ENCODE measurements at regions not wholly inside any gene's neighbourhood (a gene's known extent, or its start where the extent isn't known, plus 50 kb on each side); places are given as distances from the start of the nearest gene placed in this dataset.

GRCh38 chr3:55159016-55159415 lies 231.2 kb upstream of the LRTM1 start:
- Mint-ChIP-seq H3K36me3 (ENCODE audit: unreplicated experiment) (no peaks in the 10 kb centered on the region), H3K4me1 (ENCODE audit: unreplicated experiment) (peaks cover 30% of the 10 kb centered on the region), H3K4me3 (ENCODE audit: unreplicated experiment) (no peak overlapping the region), H3K27ac (ENCODE audit: unreplicated experiment) (no peak overlapping the region), H3K9me3 (ENCODE audit: unreplicated experiment) (no peaks in the 10 kb centered on the region), H3K27me3 (ENCODE audit: unreplicated experiment) (no peaks in the 10 kb centered on the region)
- no peak for DNase-seq (ENCODE audit: extremely low spot score, unreplicated experiment)
- no peak for TF ChIP-seq CTCF (IDR thresholded peaks at IDR 0.05)

- Mint-ChIP-seq H3K9me3 (ENCODE audit: unreplicated experiment) (no peaks in the 10 kb centered on the region), H3K27me3 (ENCODE audit: unreplicated experiment) (no peaks in the 10 kb centered on the region), H3K4me1 (ENCODE audit: unreplicated experiment) (peaks cover 30% of the 10 kb centered on the region), H3K36me3 (ENCODE audit: unreplicated experiment) (no peaks in the 10 kb centered on the region), H3K27ac (ENCODE audit: unreplicated experiment) (no peak overlapping the region), H3K4me3 (ENCODE audit: unreplicated experiment) (no peak overlapping the region)
- no peak for TF ChIP-seq CTCF (IDR thresholded peaks at IDR 0.05)
- no peak for DNase-seq (ENCODE audit: extremely low spot score, unreplicated experiment)
These were observed 230.5 kb upstream of the LRTM1 start for GRCh38 chr3:55158345-55158744.

- no peak for DNase-seq (ENCODE audit: extremely low spot score, unreplicated experiment)
- Mint-ChIP-seq H3K4me3 (ENCODE audit: unreplicated experiment) (no peak overlapping the region), H3K36me3 (ENCODE audit: unreplicated experiment) (no peaks in the 10 kb centered on the region), H3K9me3 (ENCODE audit: unreplicated experiment) (no peaks in the 10 kb centered on the region), H3K4me1 (ENCODE audit: unreplicated experiment) (peaks cover 27% of the 10 kb centered on the region), H3K27ac (ENCODE audit: unreplicated experiment) (no peak overlapping the region), H3K27me3 (ENCODE audit: unreplicated experiment) (no peaks in the 10 kb centered on the region)
- no peak for TF ChIP-seq CTCF (IDR thresholded peaks at IDR 0.05)
These were observed 229.9 kb upstream of the LRTM1 start for GRCh38 chr3:55157731-55158130.

- Mint-ChIP-seq H3K27me3 (ENCODE audit: unreplicated experiment) (no peaks in the 10 kb centered on the region), H3K4me1 (ENCODE audit: unreplicated experiment) (peaks cover 22% of the 10 kb centered on the region), H3K36me3 (ENCODE audit: unreplicated experiment) (no peaks in the 10 kb centered on the region), H3K9me3 (ENCODE audit: unreplicated experiment) (no peaks in the 10 kb centered on the region), H3K4me3 (ENCODE audit: unreplicated experiment) (no peak overlapping the region), H3K27ac (ENCODE audit: unreplicated experiment) (no peak overlapping the region)
- DNase-seq (ENCODE audit: extremely low spot score, unreplicated experiment): no peak
- no peak for TF ChIP-seq CTCF (IDR thresholded peaks at IDR 0.05)
These were observed 229.2 kb upstream of the LRTM1 start for GRCh38 chr3:55156851-55157650.

- no peak for TF ChIP-seq CTCF (IDR thresholded peaks at IDR 0.05)
- Mint-ChIP-seq H3K36me3 (ENCODE audit: unreplicated experiment) (no peaks in the 10 kb centered on the region), H3K9me3 (ENCODE audit: unreplicated experiment) (peaks cover 3% of the 10 kb centered on the region), H3K27ac (ENCODE audit: unreplicated experiment) (no peak overlapping the region), H3K27me3 (ENCODE audit: unreplicated experiment) (no peaks in the 10 kb centered on the region), H3K4me3 (ENCODE audit: unreplicated experiment) (no peak overlapping the region), H3K4me1 (ENCODE audit: unreplicated experiment) (peaks cover 6% of the 10 kb centered on the region)
- no peak for DNase-seq (ENCODE audit: extremely low spot score, unreplicated experiment)
These were observed 220.2 kb upstream of the LRTM1 start for GRCh38 chr3:55147856-55148720.

Measured in osteocyte (in vitro differentiated cells).